SU-DHL-6 (cell line): ENCODE measurements at regions not wholly inside any gene's neighbourhood (a gene's known extent, or its start where the extent isn't known, plus 50 kb on each side); places are given as distances from the start of the nearest gene placed in this dataset.

Experiments
- H2AFZ ChIP-seq: fragments of 200-600 bp; sonication (generic); 2 replicates; pipeline ENCODE4 v1.6.1; 2014; ENCODE audit warnings: low read depth, mild to moderate bottlenecking, moderate library complexity, mixed read lengths, antibody characterized with exemption, low read length; ENCODE audit not compliant: severe bottlenecking
- H3F3A ChIP-seq: fragments of 200-600 bp; shearing (Covaris generic); 2 replicates; pipeline ENCODE4 v1.6.0; 2016; ENCODE audit warnings: antibody characterized with exemption, mild to moderate bottlenecking; ENCODE audit not compliant: insufficient read depth
- H3K27ac ChIP-seq: fragments of 200-600 bp; sonication (generic); 2 replicates; pipeline ENCODE4 v1.5.1; 2016; ENCODE audit warnings: low read depth, mild to moderate bottlenecking, low read length, moderate library complexity, mixed read lengths
- H3K27me3 ChIP-seq: fragments of 200-600 bp; sonication (generic), shearing (Covaris generic); 2 replicates; pipeline ENCODE4 v1.6.0; 2014; ENCODE audit warnings: mild to moderate bottlenecking, low read length
- H3K36me3 ChIP-seq: fragments of 200-600 bp; sonication (generic); 2 replicates; pipeline ENCODE4 v1.6.1; 2014; ENCODE audit warnings: mild to moderate bottlenecking, low read length, mixed read lengths
- H3K4me2 ChIP-seq: fragments of 300-600, 200-600 bp; shearing (Covaris generic), sonication (generic); 2 replicates; pipeline ENCODE4 v1.6.0; 2014; ENCODE audit warnings: low read length, low read depth, mild to moderate bottlenecking; ENCODE audit not compliant: poor library complexity, severe bottlenecking
- H3K4me3 ChIP-seq: fragments of 200-600 bp; sonication (generic); 2 replicates; pipeline ENCODE4 v1.5.1; 2014; ENCODE audit warnings: antibody characterized with exemption, low read length, mild to moderate bottlenecking, mixed read lengths; ENCODE audit not compliant: insufficient read depth, poor library complexity, severe bottlenecking
- H3K79me2 ChIP-seq: fragments of 200-600 bp; sonication (generic); 2 replicates; pipeline ENCODE4 v1.6.1; 2014; ENCODE audit warnings: mild to moderate bottlenecking, low read length, moderate library complexity; ENCODE audit not compliant: insufficient read depth
- H3K9ac ChIP-seq: fragments of 200-600 bp; sonication (generic); 2 replicates; pipeline ENCODE4 v1.7.0; 2014; ENCODE audit warnings: mild to moderate bottlenecking, low read length
- H3K9me2 ChIP-seq: fragments of 200-600 bp; sonication (generic); replicated peaks from 2 replicates; pipeline ENCODE4 v1.6.1; 2014; ENCODE audit warnings: low read length; ENCODE audit not compliant: insufficient read depth
- H3K9me3 ChIP-seq: fragments of 200-600 bp; sonication (generic); 2 replicates; pipeline ENCODE4 v1.6.1; 2014; ENCODE audit warnings: low read length, mixed read lengths; ENCODE audit not compliant: insufficient read depth
- H4K20me1 ChIP-seq: fragments of 200-600 bp; sonication (generic); 2 replicates; pipeline ENCODE4 v1.6.1; 2014; ENCODE audit warnings: low read depth, mild to moderate bottlenecking, antibody characterized with exemption, low read length, moderate library complexity, mixed read lengths
- CTCF ChIP-seq: fragments of 200-600 bp; sonication (generic); IDR thresholded peaks from one replicate; pipeline ENCODE4 v1.5.1; 2017; ENCODE audit warnings: antibody characterized with exemption, mild to moderate bottlenecking, low read length, moderate library complexity; ENCODE audit not compliant: insufficient read depth, poor library complexity, severe bottlenecking
- EZH2phosphoT487 ChIP-seq: fragments of 200-600 bp; sonication (generic), shearing (Covaris generic); conservative IDR thresholded peaks from 2 replicates; pipeline ENCODE4 v1.6.1; 2018; ENCODE audit warnings: mild to moderate bottlenecking, antibody characterized with exemption, low read length, moderate library complexity, mixed read lengths

DNA sequence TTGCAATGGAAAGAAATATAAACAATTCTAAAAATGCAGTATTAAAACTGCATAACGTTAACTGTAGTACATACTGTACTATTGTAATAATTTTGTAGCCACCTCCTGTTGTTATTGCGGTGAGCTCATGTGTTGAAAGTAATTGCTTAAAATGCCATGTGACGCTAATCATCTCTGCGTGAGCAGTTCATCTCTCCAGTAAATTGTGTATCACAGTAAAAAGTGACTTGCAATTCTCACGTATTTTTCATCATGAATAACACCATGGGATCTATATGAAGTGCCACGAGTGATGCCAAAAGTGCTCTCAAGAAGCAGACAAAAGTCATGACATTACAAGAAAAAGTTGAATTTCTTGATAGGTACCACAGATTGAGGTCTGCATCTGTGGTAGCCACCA is 82.4 kb upstream of the CYYR1 start:
- Histone ChIP-seq H3K9ac (no peak overlapping the region), H3K36me3 (no peaks in the 10 kb centered on the region), H3F3A (no peaks in the 10 kb centered on the region), H3K4me3 (no peak overlapping the region), H4K20me1 (no peaks in the 10 kb centered on the region), H3K4me2 (no peak overlapping the region), H3K79me2 (no peaks in the 10 kb centered on the region), H3K9me2 (no peaks in the 10 kb centered on the region), H3K27me3 (no peaks in the 10 kb centered on the region), H2AFZ (no peak overlapping the region), H3K27ac (no peak overlapping the region), H3K9me3 (peaks cover 3% of the 10 kb centered on the region; the same call in 1 of the 2 replicates)
- TF ChIP-seq CTCF, result no peak
- no peak for TF ChIP-seq EZH2phosphoT487

DNA sequence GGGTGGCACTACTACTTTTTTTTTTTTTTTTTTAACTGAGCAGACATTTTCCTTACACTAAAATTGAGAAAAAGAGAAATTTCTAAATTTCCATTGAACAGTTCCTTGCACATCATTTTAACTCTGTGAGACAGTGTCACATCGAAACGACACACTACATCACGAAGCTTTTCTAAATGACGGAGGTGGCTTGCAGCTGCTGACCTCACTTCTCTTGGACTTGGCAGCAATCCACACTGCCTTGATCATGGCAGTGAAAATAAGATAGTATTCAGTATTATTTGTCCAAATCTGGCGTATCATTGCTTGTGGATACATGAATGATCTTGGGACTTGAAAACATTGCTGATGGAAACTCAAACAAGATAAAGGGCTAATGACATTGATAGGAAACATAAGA is 80.3 kb upstream of the CYYR1 start:
- no peaks in the 10 kb centered on the region for H3K36me3 ChIP-seq
- no peaks in the 10 kb centered on the region for H3F3A ChIP-seq
- no peaks in the 10 kb centered on the region for H4K20me1 ChIP-seq
- H3K4me2 ChIP-seq, result no peak overlapping the region
- H2AFZ ChIP-seq, result no peak overlapping the region
- H3K79me2 ChIP-seq, result no peaks in the 10 kb centered on the region
- no peak overlapping the region for H3K27ac ChIP-seq
- H3K27me3 ChIP-seq, result no peaks in the 10 kb centered on the region
- no peaks in the 10 kb centered on the region; the same call in 1 of the 2 replicates for H3K9me2 ChIP-seq
- H3K9ac ChIP-seq, result no peak overlapping the region
- H3K9me3 ChIP-seq, result no peaks in the 10 kb centered on the region
- H3K4me3 ChIP-seq, result no peak overlapping the region
- TF ChIP-seq EZH2phosphoT487 (no peak), CTCF (no peak)

- no peaks in the 10 kb centered on the region for H4K20me1 ChIP-seq
- no peaks in the 10 kb centered on the region for H3K36me3 ChIP-seq
- H3K79me2 ChIP-seq, result no peaks in the 10 kb centered on the region
- no peaks in the 10 kb centered on the region for H3K27me3 ChIP-seq
- H3K9me3 ChIP-seq, result no peaks in the 10 kb centered on the region
- no peak overlapping the region for H3K27ac ChIP-seq
- H3F3A ChIP-seq, result no peaks in the 10 kb centered on the region
- no peaks in the 10 kb centered on the region; the same call in 1 of the 2 replicates for H3K9me2 ChIP-seq
- TF ChIP-seq CTCF (no peak), EZH2phosphoT487 (no peak)
- H3K4me2 ChIP-seq, result no peak overlapping the region
- no peak overlapping the region for H2AFZ ChIP-seq
- H3K9ac ChIP-seq, result no peak overlapping the region
- no peak overlapping the region for H3K4me3 ChIP-seq
These were observed 79.8 kb upstream of the CYYR1 start for GRCh38 chr21:26652854-26653253.
